NCI-H2196 treated with DMSO at 0.1 percent for 48 hours (cell line): ENCODE measurements at regions not wholly inside any gene's neighbourhood (a gene's known extent, or its start where the extent isn't known, plus 50 kb on each side); places are given as distances from the start of the nearest gene placed in this dataset.

Experiments
- DNase-seq: peaks from one replicate; lab custom pipeline; 2025; ENCODE audit not compliant: unreplicated experiment; lab: John Stamatoyannopoulos, UW

GRCh38 chr2:36060133-36060532, 295.4 kb upstream of the CRIM1 start:
- DNase-seq = no peak

DNA sequence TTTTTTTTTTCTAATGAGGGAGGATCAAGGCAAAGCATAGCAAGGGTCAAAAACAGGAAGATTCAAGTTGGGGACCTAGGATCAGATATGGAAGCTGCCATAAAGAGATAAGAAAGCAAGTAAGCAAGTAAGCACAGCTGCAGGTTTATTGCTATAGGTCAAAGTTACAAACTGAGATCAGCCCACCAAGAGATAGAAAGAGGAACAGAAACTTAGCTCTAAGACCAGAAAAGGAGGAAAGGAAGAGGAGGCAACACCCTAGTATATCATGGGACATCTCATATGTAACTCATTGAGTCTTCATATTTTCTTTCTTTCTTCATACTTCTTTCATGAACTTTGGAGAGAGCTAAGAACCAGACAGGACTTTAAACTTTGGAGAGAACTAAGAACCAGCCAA, 295.9 kb upstream of the CRIM1 start:
- no peak for DNase-seq

- DNase-seq = no peak
Observed at GRCh38 chr2:36058953-36059352, 296.6 kb upstream of the CRIM1 start.

DNA sequence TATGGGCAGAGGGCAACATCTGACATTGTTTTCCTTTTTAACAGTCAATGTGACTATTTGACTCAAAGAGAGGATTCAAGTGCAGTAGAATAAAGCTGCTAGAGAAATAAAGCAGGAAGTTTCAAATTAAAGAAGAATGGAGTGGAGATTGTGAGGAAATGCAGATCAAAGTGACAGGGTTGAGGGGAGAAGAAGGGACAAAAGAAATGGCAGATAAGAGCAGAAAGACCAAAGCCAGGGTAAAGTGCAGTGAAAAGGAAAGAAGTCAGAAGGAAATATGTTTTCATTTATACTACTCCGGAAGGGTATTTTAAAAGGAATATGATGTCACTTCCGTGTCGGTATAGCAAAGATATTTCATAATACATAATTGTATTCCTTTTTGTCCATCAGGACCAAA, 297.5 kb upstream of the CRIM1 start:
- no peak for DNase-seq

DNA sequence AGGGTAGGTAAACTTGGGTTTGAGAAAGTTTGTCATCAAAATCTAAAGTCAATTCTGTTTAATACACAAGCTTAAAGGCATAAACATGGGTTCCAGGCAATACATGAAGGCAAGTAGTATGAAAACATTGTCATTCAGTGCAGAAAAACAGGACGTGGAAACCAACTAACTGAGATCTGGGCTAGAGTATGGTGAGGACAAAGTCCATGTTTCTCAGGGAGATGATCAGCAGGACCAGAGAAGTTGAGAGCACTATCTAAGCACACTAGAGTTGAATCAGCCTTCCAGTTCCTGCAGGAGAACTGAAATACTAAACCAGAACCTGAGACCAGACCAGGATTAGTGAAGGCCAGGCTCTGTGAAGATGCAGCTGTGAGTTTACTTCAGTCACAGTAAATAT, 302.8 kb upstream of the CRIM1 start:
- DNase-seq = no peak

- no peak for DNase-seq
Observed at GRCh38 chr2:36044411-36044810, 311.2 kb upstream of the CRIM1 start.

DNA sequence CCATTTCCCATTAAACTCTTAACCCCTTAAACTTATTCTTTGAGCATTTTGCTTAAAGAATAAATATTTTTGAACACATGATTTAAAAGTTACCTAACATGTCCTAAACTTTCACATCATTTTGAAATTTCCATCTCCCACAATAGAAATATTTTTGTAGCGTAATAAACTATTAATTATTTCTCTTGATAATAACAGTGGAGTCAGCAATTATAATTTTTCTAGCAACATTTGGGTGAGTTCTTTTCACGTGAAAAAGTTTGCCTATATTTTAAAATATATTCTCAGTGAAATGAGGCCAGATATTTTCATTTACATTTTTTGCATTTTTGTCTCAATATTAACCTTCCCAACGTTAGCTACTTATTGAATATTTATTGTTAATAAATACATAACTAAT, 320.4 kb upstream of the CRIM1 start:
- DNase-seq = no peak

- DNase-seq = no peak
Observed at GRCh38 chr2:36032046-36032445, 323.5 kb upstream of the CRIM1 start.

GRCh38 chr2:36031471-36031870, 324.1 kb upstream of the CRIM1 start:
- DNase-seq = no peak

DNA sequence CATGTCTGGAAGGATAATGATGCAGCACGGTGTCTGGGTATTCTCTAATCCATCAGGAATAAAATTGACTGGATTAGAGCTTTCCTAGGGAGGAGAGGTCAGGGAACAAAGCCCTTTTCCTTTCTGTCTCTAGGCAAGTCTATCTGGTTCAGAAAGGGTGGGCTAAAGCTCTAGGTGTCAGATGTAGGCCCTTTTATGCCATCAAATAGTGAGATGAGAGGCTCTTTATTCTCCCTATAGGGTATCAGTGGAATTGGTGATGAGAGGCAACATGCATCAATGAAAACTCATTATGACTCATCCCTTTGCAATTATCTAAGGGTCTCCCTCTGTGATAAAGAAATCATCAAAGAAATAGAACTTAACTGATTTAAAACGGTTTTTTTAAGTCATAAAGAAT, 328.0 kb upstream of the CRIM1 start:
- no peak for DNase-seq

DNA sequence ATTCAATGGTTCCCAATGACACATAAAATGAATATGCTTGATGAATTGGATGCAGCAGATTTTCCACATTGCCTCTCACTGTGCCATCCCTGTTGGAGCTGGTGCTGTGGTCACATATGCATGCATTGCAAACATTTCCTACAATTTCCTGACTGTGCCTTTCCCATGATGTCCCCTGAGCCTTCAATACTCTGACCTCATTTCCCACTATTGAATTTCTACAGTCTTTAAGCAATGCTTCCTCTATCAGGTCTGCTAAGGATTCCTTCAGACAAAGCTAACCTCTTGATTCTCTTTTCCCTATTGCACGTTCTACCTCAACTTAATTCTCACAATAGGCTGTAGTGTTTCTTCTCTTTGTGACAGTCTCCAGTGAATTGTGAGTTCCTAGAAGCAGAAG, 342.5 kb upstream of the CRIM1 start:
- DNase-seq = no peak

- no peak for DNase-seq
Observed at GRCh38 chr2:36006444-36006843, 349.1 kb upstream of the CRIM1 start.

DNA sequence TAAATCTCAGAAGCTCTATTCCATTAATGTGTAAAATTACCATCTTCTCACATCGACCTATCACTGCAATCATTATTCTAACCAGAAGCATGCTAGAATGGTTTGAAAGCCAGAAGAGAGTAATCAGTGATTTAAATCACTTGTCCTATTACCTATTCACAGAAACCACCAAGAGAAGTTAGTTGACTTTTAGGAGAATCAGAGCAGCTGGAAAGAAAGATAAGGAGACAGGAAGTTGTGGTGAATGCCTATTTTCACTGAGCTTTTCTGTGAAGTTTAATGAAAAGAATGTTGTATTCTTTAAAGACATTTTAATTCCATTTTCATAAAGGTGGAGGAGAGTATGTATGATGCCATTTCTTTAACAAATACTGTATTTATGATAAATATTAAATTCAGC, 352.6 kb upstream of the CRIM1 start:
- no peak for DNase-seq

- no peak for DNase-seq
Observed at GRCh38 chr2:35997488-35997887, 358.1 kb upstream of the CRIM1 start.

- DNase-seq = no peak
Observed at GRCh38 chr2:35989503-35989902, 366.1 kb upstream of the CRIM1 start.

GRCh38 chr2:35989040-35989439, 366.5 kb upstream of the CRIM1 start:
- DNase-seq = no peak

DNA sequence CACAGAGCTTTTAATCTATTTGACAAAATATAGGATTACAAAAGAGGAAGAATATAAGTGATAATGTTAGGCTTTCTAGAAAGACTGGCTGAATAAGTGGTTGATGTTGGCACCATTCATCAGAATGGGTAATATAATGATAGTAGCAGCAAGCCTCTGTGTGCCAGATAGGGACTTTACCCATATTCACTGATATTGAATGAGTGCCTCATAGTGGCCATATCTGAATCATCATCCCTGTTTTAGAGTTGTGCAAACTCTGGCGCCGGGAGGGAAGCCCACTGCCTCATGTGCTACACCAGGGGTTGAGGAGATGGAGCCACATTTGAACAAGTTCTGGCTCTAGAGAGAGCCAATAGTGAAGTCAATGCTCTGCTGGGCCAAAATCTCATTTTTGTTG, 368.7 kb upstream of the CRIM1 start:
- no peak for DNase-seq

DNA sequence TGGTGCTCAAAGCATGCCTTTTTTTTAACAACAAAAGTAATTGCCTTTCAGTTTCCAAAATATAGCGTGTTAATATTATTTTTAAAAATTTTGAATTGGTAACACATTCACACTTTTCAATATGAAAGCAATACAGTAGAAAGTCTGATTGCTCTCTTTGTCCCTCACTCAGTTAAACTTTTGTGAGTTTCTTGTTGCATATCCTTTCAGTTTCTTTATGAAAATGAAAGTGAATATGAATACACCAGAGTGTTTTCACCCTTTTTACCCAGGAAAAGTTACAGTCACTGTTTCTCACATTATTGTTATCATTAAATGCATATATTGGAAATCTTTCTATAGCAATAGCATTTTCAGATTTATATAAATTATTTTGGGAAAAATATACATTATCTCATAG, 377.4 kb upstream of the CRIM1 start:
- no peak for DNase-seq

DNA sequence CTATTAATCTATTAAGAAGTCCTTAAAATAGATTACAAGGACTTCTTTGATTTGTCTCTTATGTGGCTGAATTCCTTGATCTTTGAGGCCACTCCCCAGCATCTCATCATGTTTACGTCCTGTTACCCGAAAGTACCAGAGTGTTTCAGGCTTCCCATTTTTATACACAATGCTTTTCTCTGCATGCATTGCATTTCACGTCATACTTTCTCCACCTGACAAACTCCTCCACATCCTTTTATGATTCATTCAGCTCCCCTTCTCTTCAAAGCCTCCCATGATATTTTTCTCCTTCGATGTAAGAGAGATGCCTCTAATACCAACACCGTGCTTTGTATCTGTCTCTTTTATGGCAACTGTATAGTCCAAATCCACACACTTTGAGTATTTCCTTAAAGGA, 379.0 kb upstream of the CRIM1 start:
- no peak for DNase-seq

DNA sequence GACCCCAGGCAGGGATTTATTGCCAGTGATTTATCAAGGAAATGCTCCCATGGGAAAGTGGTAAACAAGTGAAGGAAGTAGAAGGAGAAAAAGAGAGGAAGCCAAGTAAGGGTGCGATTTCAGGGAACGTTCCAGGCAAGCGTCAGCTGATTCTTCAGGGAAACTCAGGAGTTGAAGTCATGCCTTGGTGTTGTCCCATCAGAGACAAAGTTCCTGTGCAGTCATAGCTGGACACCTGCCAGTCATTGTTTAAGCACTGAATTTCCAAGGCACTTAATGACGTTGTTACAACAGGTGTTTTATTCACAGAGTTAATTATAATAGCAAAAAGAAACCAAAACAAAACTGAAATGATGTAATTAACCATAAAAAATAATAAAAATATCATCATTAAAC, 381.8 kb upstream of the CRIM1 start:
- no peak for DNase-seq

- DNase-seq = no peak
Observed at GRCh38 chr2:35973132-35973736, 382.3 kb upstream of the CRIM1 start.

GRCh38 chr2:35963824-35964223, 391.8 kb upstream of the CRIM1 start:
- DNase-seq = no peak

DNA sequence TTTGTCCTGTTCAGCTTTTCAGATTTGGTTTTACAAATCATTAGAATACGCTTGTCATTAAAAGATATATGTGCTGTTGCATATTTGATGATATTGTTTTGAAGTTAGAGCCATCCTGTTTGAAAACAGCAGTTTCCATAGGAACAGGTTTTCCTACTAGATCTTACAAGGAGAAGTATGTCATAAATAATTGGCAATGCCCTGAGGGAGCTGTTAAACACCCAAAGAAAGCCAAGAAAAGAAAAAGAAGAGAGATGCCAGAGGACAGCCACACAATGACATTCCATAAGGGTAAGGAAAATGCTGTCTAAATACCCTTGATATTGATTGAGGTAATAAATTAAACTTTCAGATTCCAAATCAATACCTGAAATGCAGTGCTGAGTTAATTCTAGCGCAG, 392.2 kb upstream of the CRIM1 start:
- no peak for DNase-seq
